B cell (primary cell): ENCODE measurements at regions not wholly inside any gene's neighbourhood (a gene's known extent, or its start where the extent isn't known, plus 50 kb on each side); places are given as distances from the start of the nearest gene placed in this dataset.

Experiments
- ATAC-seq: fragments of 200-7000 bp; cut with Tn5 transposase; one replicate; pipeline ENCODE4 v1.10.0; 2021; ENCODE audit warnings: low read depth, mild to moderate bottlenecking, moderate number of reproducible peaks, moderate library complexity
- CTCF ChIA-PET: fragments of 350-600 bp; sonication (Branson Sonifier 250); formaldehyde crosslinking; loops from one replicate; lab custom pipeline; 2021; ENCODE audit warnings: antibody characterized with exemption, inconsistent platforms; lab: Charles Lee
- POLR2A ChIA-PET: fragments of 350-600 bp; sonication (Branson Sonifier 250); formaldehyde crosslinking; loops from one replicate; lab custom pipeline; 2021; ENCODE audit warnings: antibody characterized with exemption; lab: Charles Lee
- DNase-seq: peaks from one replicate; pipeline ENCODE4 v3.0.0; 2013
- H2AFZ ChIP-seq: 2 replicates; pipeline ENCODE4 v1.6.1; 2012; ENCODE audit warnings: mild to moderate bottlenecking, low read depth, low read length; ENCODE audit not compliant: insufficient read depth, poor library complexity, severe bottlenecking
- H3K27ac ChIP-seq, 2 donors: 1 replicate in 1 of 2; 2 replicates in 1 of 2; pipeline ENCODE4 v1.5.1; 2012 to 2013; ENCODE audit warnings: low read length in 2 of 2, mild to moderate bottlenecking in 2 of 2, moderate library complexity in 1 of 2
- H3K27me3 ChIP-seq, 4 experiments: fragments of 200-600 bp in 1 of 4; sonication (generic) in 1 of 4; replicated peaks in 1 of 4; 1 replicate in 2 of 4; 2 replicates in 2 of 4; pipeline versions ENCODE4 v1.6.1 to v1.7.0; 2013 to 2016; ENCODE audit warnings: low read length in 3 of 4, mild to moderate bottlenecking in 2 of 4, mixed read lengths in 1 of 4, moderate library complexity in 1 of 4; ENCODE audit not compliant: insufficient read depth in 4 of 4, control insufficient read depth in 3 of 4; ENCODE audit errors: control extremely low read depth in 1 of 4
- H3K36me3 ChIP-seq, 2 experiments: replicated peaks in 1 of 2; 1 replicate in 1 of 2; 2 replicates in 1 of 2; pipeline versions ENCODE4 v1.6.1 to v1.7.1; 2013; ENCODE audit warnings: low read length in 1 of 2; ENCODE audit not compliant: insufficient read depth in 2 of 2, control insufficient read depth in 1 of 2; ENCODE audit errors: control extremely low read depth in 1 of 2, extremely low read depth in 1 of 2
- H3K4me1 ChIP-seq, 2 donors: fragments of 200-600 bp in 1 of 2; sonication (generic) in 1 of 2; 1 replicate in 1 of 2; 2 replicates in 1 of 2; pipeline versions ENCODE4 v1.5.1 to v1.6.1; 2013 to 2017; ENCODE audit warnings: low read length in 2 of 2; ENCODE audit not compliant: control insufficient read depth in 2 of 2, insufficient read depth in 2 of 2
- H3K4me2 ChIP-seq: replicated peaks from 2 replicates; pipeline ENCODE3; 2012; ENCODE audit warnings: mild to moderate bottlenecking, low read depth, low read length; ENCODE audit not compliant: poor library complexity, severe bottlenecking
- H3K4me3 ChIP-seq, 5 experiments: fragments of 200-600 bp in 1 of 5; sonication (generic) in 1 of 5; 1 replicate in 3 of 5; 2 replicates in 2 of 5; pipeline versions ENCODE4 v1.5.1 to v1.7.0; 2011 to 2016; ENCODE audit warnings: low read length in 4 of 5, mild to moderate bottlenecking in 4 of 5, low read depth in 2 of 5, control low read depth in 1 of 5, moderate library complexity in 1 of 5; ENCODE audit not compliant: insufficient read depth in 1 of 5; ENCODE audit errors: control extremely low read depth in 1 of 5, extremely low read depth in 1 of 5
- H3K79me2 ChIP-seq: fragments of 200-600 bp; sonication (generic); one replicate; pipeline ENCODE4 v1.6.0; 2016; ENCODE audit warnings: low read length; ENCODE audit not compliant: control insufficient read depth, insufficient read depth
- H3K9ac ChIP-seq: fragments of 200-600 bp; sonication (generic); 2 replicates; pipeline ENCODE4 v1.6.1; 2017; ENCODE audit warnings: mild to moderate bottlenecking, low read length, moderate library complexity
- H3K9me3 ChIP-seq, 3 donors: one replicate each; pipeline versions ENCODE4 v1.6.1 to v1.7.1; 2013; ENCODE audit warnings: low read length in 2 of 3; ENCODE audit not compliant: control insufficient read depth in 2 of 3, insufficient read depth in 1 of 3; ENCODE audit errors: control extremely low read depth in 1 of 3
- H4K20me1 ChIP-seq: 2 replicates; pipeline ENCODE4 v1.6.0; 2012; ENCODE audit warnings: mild to moderate bottlenecking, low read length; ENCODE audit not compliant: insufficient read depth, control insufficient read depth, poor library complexity, severe bottlenecking
- H3K27ac Mint-ChIP-seq: one replicate; pipeline ENCODE4 v1.8.0; 2021; ENCODE audit warnings: mixed read lengths
- H3K27me3 Mint-ChIP-seq: one replicate; pipeline ENCODE4 v1.8.0; 2021; ENCODE audit warnings: mixed read lengths
- H3K4me1 Mint-ChIP-seq: one replicate; pipeline ENCODE4 v1.8.0; 2021; ENCODE audit warnings: mixed read lengths
- H3K4me3 Mint-ChIP-seq: one replicate; pipeline ENCODE4 v1.8.0; 2021; ENCODE audit warnings: mixed read lengths
- H3K9me3 Mint-ChIP-seq: one replicate; pipeline ENCODE4 v1.8.0; 2022; ENCODE audit warnings: mixed read lengths; ENCODE audit not compliant: insufficient read depth
- CTCF ChIP-seq: fragments of 200-600 bp; IDR thresholded peaks from one replicate; pipeline ENCODE4 v1.8.0; 2022; ENCODE audit warnings: antibody characterized with exemption, mild to moderate bottlenecking
- EZH2 ChIP-seq: IDR thresholded peaks from 2 replicates; pipeline ENCODE4 v1.6.1; 2012; ENCODE audit warnings: borderline replicate concordance, low read depth, mild to moderate bottlenecking, moderate library complexity, low read length; ENCODE audit not compliant: insufficient read depth, poor library complexity, severe bottlenecking
- WGBS: methylation state at CpG from one replicate; pipeline ENCODE4 v1.1.5; 2013; ENCODE audit warnings: missing lambda C conversion rate; ENCODE audit not compliant: insufficient coverage; 5-methylcytosine and 5-hydroxymethylcytosine counted together
- intact Hi-C: fragments of 100-400 bp; cut with micrococcal nuclease; formaldehyde crosslinking; loops from one replicate; pipeline ENCODE4 v1.10.0; 2022

GRCh38 chr12:47017041-47017713, 62.2 kb upstream of the PCED1B start:
- Histone ChIP-seq H2AFZ (no peak overlapping the region), H3K9me3 (no peaks in the 10 kb centered on the region), H3K36me3 (no peaks in the 10 kb centered on the region), H3K27me3 (no peaks in the 10 kb centered on the region), H3K4me1 (no peaks in the 10 kb centered on the region), H4K20me1 (no peaks in the 10 kb centered on the region), H3K79me2 (no peaks in the 10 kb centered on the region), H3K27ac (no peak overlapping the region), H3K4me3 (no peak overlapping the region), H3K4me2 (no peak overlapping the region), H3K9ac (no peak overlapping the region)
- H3K4me3 Mint-ChIP-seq = no peak overlapping the region
- intact Hi-C loops = no loop called here
- no peaks in the 10 kb centered on the region for H3K9me3 Mint-ChIP-seq
- no peak overlapping the region for H3K27ac Mint-ChIP-seq
- ATAC-seq = no peak
- ChIA-PET POLR2A (no interaction called here), CTCF (interaction anchor here (1.1 kb wide), 1 partner anchor 10 kb away, joined by 3 read pairs; no protein-coding TSS in a partner anchor)
- DNase-seq = no peak
- H3K27me3 Mint-ChIP-seq = peaks cover 9% of the 10 kb centered on the region
- TF ChIP-seq EZH2 (no peak), CTCF (no peak)
- 63% methylated on average over 1 of the region's 6 CpGs for WGBS
- H3K4me1 Mint-ChIP-seq = no peaks in the 10 kb centered on the region

- no peak overlapping the region for H3K4me3 Mint-ChIP-seq
- H3K4me1 Mint-ChIP-seq = no peaks in the 10 kb centered on the region
Observed at GRCh38 chr12:47017901-47018475, 61.4 kb upstream of the PCED1B start.

More at GRCh38 chr12:47017901-47018475, 61.4 kb upstream of the PCED1B start:
- Histone ChIP-seq H2AFZ (no peak overlapping the region), H4K20me1 (no peaks in the 10 kb centered on the region), H3K4me3 (no peak overlapping the region), H3K9ac (no peak overlapping the region), H3K9me3 (no peaks in the 10 kb centered on the region), H3K4me1 (no peaks in the 10 kb centered on the region), H3K4me2 (no peak overlapping the region), H3K27ac (no peak overlapping the region), H3K27me3 (no peaks in the 10 kb centered on the region), H3K79me2 (no peaks in the 10 kb centered on the region), H3K36me3 (no peaks in the 10 kb centered on the region)
- Mint-ChIP-seq H3K27ac (no peak overlapping the region), H3K27me3 (peaks cover 9% of the 10 kb centered on the region), H3K9me3 (no peaks in the 10 kb centered on the region)
- ChIA-PET POLR2A (no interaction called here), CTCF (interaction anchor here (1.1 kb wide), 1 partner anchor 9 kb away, joined by 3 read pairs; no protein-coding TSS in a partner anchor)
- no peak for ATAC-seq
- intact Hi-C loops = no loop called here
- TF ChIP-seq CTCF (no peak), EZH2 (no peak)
- DNase-seq = no peak
- WGBS = 96% methylated on average over 2 of the region's 2 CpGs
